A549 (cell line): ENCODE measurements at regions not wholly inside any gene's neighbourhood (a gene's known extent, or its start where the extent isn't known, plus 50 kb on each side); places are given as distances from the start of the nearest gene placed in this dataset.

Experiments
- ATAC-seq, 2 experiments: fragments of 200-7000 bp in 1 of 2; fragments of >200 bp in 1 of 2; cut with Nextera tagmentation in 1 of 2; cut with Tn5 transposase in 1 of 2; 3 replicates each; pipeline versions ENCODE4 v1.8.0 to v1.9.1; 2018 to 2020; ENCODE audit warnings: mild to moderate bottlenecking in 1 of 2, moderate library complexity in 1 of 2
- CTCF ChIA-PET: fragments of 300-600 bp; sonication (Branson Sonifier 250); formaldehyde crosslinking; extraction: SDS; loops from one replicate; lab custom pipeline; 2021; ENCODE audit warnings: antibody characterized with exemption, inconsistent platforms; lab: Yijun Ruan, JAX
- POLR2A ChIA-PET: fragments of 350-600 bp; formaldehyde crosslinking; extraction: SDS; loops from one replicate; lab custom pipeline; 2021; ENCODE audit warnings: antibody characterized with exemption, inconsistent platforms; lab: Yijun Ruan, JAX
- DNase-seq, 2 experiments: peaks; one replicate each; pipeline versions ENCODE4 v3.0.0 to v3.0.0-alpha.2; 2011 to 2016; ENCODE audit warnings: low read depth in 1 of 2, low spot score in 1 of 2
- FAIRE-seq: peaks from 2 replicates; lab custom pipeline; 2011; peaks lifted over from hg19 to GRCh38; lab: Jason Lieb, UNC
- H3K27ac ChIP-seq, 2 experiments: fragments of >200 bp; sonication (Bioruptor Twin); formaldehyde crosslinking; 3 replicates each; pipeline ENCODE4 v1.5.1; 2016 to 2017
- H3K4me1 ChIP-seq: fragments of >200 bp; sonication (Bioruptor Twin); formaldehyde crosslinking; 3 replicates; pipeline ENCODE4 v1.6.1; 2016
- H3K4me2 ChIP-seq: fragments of >200 bp; sonication (Bioruptor Twin); formaldehyde crosslinking; 3 replicates; pipeline ENCODE4 v1.6.1; 2016
- H3K4me3 ChIP-seq: fragments of >200 bp; sonication (Bioruptor Twin); formaldehyde crosslinking; 3 replicates; pipeline ENCODE4 v1.5.1; 2016
- H3K9me3 ChIP-seq: fragments of >200 bp; sonication (Bioruptor Twin); formaldehyde crosslinking; 3 replicates; pipeline ENCODE4 v1.6.1; 2016
- BCL3 ChIP-seq: fragments of >200 bp; sonication (Bioruptor Twin); formaldehyde crosslinking; IDR thresholded peaks from 3 replicates; pipeline ENCODE4 v1.6.1; 2016
- BHLHE40 ChIP-seq: IDR thresholded peaks from 2 replicates; pipeline ENCODE4 v1.6.1; 2012; ENCODE audit warnings: low read depth, low read length, inconsistent platforms
- CTCF ChIP-seq: fragments of >200 bp; sonication (Bioruptor Twin); formaldehyde crosslinking; IDR thresholded peaks from 3 replicates; pipeline ENCODE4 v1.5.1; 2016
- EHF ChIP-seq: fragments of 250-450 bp; sonication (Bioruptor Pico); IDR thresholded peaks from 2 replicates; pipeline ENCODE4 v1.5.0; 2020; ENCODE audit warnings: mild to moderate bottlenecking
- EHMT2 ChIP-seq: fragments of 200-600 bp; sonication (generic); IDR thresholded peaks from 2 replicates; pipeline ENCODE4 v1.6.1; 2016; ENCODE audit warnings: antibody characterized with exemption, low read depth, mild to moderate bottlenecking, moderate library complexity
- EP300 ChIP-seq, 2 experiments: fragments of >200 bp; sonication (Bioruptor Twin); formaldehyde crosslinking; IDR thresholded peaks; 2 replicates in 1 of 2; 3 replicates in 1 of 2; pipeline ENCODE4 v1.6.1; 2016 to 2017
- FOSB ChIP-seq: fragments of 250-450 bp; sonication (Bioruptor Pico); IDR thresholded peaks from 2 replicates; pipeline ENCODE4 v1.5.0; 2020; ENCODE audit warnings: mild to moderate bottlenecking, moderate library complexity
- FOSL2 ChIP-seq, 2 experiments: fragments of 450-650 bp in 1 of 2; fragments of >200 bp in 1 of 2; sonication (Bioruptor Twin) in 1 of 2; formaldehyde crosslinking; IDR thresholded peaks; 2 replicates each; pipeline versions ENCODE4 v1.5.0 to v1.6.1; 2016 to 2020; ENCODE audit warnings: mild to moderate bottlenecking in 1 of 2, moderate library complexity in 1 of 2
- HOXB13 ChIP-seq: fragments of 250-450 bp; sonication (Bioruptor Pico); IDR thresholded peaks from 2 replicates; pipeline ENCODE4 v1.5.0; 2020; ENCODE audit warnings: low read depth, mild to moderate bottlenecking, moderate library complexity
- HOXB5 ChIP-seq: fragments of 250-450 bp; sonication (Bioruptor Pico); IDR thresholded peaks from 2 replicates; pipeline ENCODE4 v1.5.0; 2020; ENCODE audit warnings: mild to moderate bottlenecking, moderate library complexity
- KDM1A ChIP-seq: fragments of 200-600 bp; sonication (generic); IDR thresholded peaks from 2 replicates; pipeline ENCODE4 v1.6.1; 2016; ENCODE audit warnings: low read depth, mild to moderate bottlenecking
- KDM5A ChIP-seq: fragments of 200-600 bp; sonication (generic); IDR thresholded peaks from 2 replicates; pipeline ENCODE4 v1.6.1; 2016; ENCODE audit warnings: antibody characterized with exemption, mild to moderate bottlenecking
- MAFK ChIP-seq: fragments of 450-650 bp; IDR thresholded peaks from 2 replicates; pipeline ENCODE4 v1.6.1; 2014; ENCODE audit not compliant: partially characterized antibody
- NPAS2 ChIP-seq: fragments of 250-450 bp; sonication (Bioruptor Pico); IDR thresholded peaks from 2 replicates; pipeline ENCODE4 v1.8.0; 2022; ENCODE audit warnings: mild to moderate bottlenecking, moderate library complexity, borderline replicate concordance
- PHF8 ChIP-seq: fragments of 200-600 bp; sonication (generic); IDR thresholded peaks from 2 replicates; pipeline ENCODE4 v1.6.1; 2016; ENCODE audit warnings: low read depth, mild to moderate bottlenecking, antibody characterized with exemption, moderate library complexity, borderline replicate concordance
- POLR2A ChIP-seq: IDR thresholded peaks from 2 replicates; pipeline ENCODE4 v1.6.1; 2012; ENCODE audit warnings: mild to moderate bottlenecking, low read length
- RAD21 ChIP-seq, 2 experiments: fragments of >200 bp in 1 of 2; sonication (Bioruptor Twin) in 1 of 2; formaldehyde crosslinking in 1 of 2; IDR thresholded peaks in 1 of 2; conservative IDR thresholded peaks in 1 of 2; 2 replicates in 1 of 2; 3 replicates in 1 of 2; pipeline ENCODE4 v1.6.1; 2012 to 2018; ENCODE audit warnings: inconsistent platforms in 1 of 2
- RARB ChIP-seq: fragments of 250-450 bp; sonication (Bioruptor Pico); IDR thresholded peaks from 2 replicates; pipeline ENCODE4 v1.8.0; 2021; ENCODE audit warnings: mild to moderate bottlenecking, moderate library complexity
- RFX5 ChIP-seq: fragments of 450-650 bp; IDR thresholded peaks from 2 replicates; pipeline ENCODE4 v1.7.1; 2014; ENCODE audit warnings: antibody characterized with exemption, mild to moderate bottlenecking, moderate library complexity
- RNF2 ChIP-seq: fragments of 200-600 bp; sonication (generic); IDR thresholded peaks from 2 replicates; pipeline ENCODE4 v1.6.1; 2016; ENCODE audit warnings: low read depth, mild to moderate bottlenecking, antibody characterized with exemption, moderate library complexity, borderline replicate concordance
- TFCP2L1 ChIP-seq: fragments of 250-450 bp; sonication (Bioruptor Pico); IDR thresholded peaks from 2 replicates; pipeline ENCODE4 v1.5.0; 2021; ENCODE audit warnings: mild to moderate bottlenecking
- USF2 ChIP-seq: fragments of 450-650 bp; IDR thresholded peaks from 2 replicates; pipeline ENCODE4 v1.6.1; 2014; ENCODE audit warnings: antibody characterized with exemption
- ZC3H11A ChIP-seq: fragments of 450-650 bp; IDR thresholded peaks from 2 replicates; pipeline ENCODE4 v1.6.1; 2014; ENCODE audit warnings: antibody characterized with exemption, mild to moderate bottlenecking
- ZFP36 ChIP-seq: fragments of 450-650 bp; IDR thresholded peaks from 2 replicates; pipeline ENCODE4 v1.6.1; 2014; ENCODE audit warnings: borderline replicate concordance; ENCODE audit not compliant: partially characterized antibody
- WGBS: methylation state at CpG from one replicate; pipeline ENCODE4 v1.1.6; 2017; ENCODE audit errors: missing lambda C conversion rate; 5-methylcytosine and 5-hydroxymethylcytosine counted together

GRCh38 chr11:112899235-112900006, 61.8 kb upstream of the NCAM1 start (continued):
- no peak for TF ChIP-seq HOXB13
- TF ChIP-seq ZC3H11A, result no peak
- no peak for TF ChIP-seq MAFK
- TF ChIP-seq, all 56 proteins: peak for 0

GRCh38 chr11:112901924-112902323, 59.3 kb upstream of the NCAM1 start:
- Histone ChIP-seq H3K9me3 (no peaks in the 10 kb centered on the region), H3K4me2 (no peak overlapping the region), H3K4me1 (no peaks in the 10 kb centered on the region), H3K27ac (no peak overlapping the region), H3K4me3 (no peak overlapping the region)
- TF ChIP-seq RAD21 (conservative IDR thresholded peaks at IDR 0.05 in 1 of 2, IDR thresholded peaks at IDR 0.05 in 1 of 2), result no peak
- TF ChIP-seq EHMT2, result no peak
- TF ChIP-seq FOSB, result no peak
- TF ChIP-seq MAFK, result peak; percentile 71
- TF ChIP-seq ZFP36, result no peak
- TF ChIP-seq BHLHE40, result no peak
- TF ChIP-seq TFCP2L1 (CRISPR knock-in tag), result no peak
- no peak for TF ChIP-seq NPAS2 (CRISPR knock-in tag)
- ATAC-seq (no peak), FAIRE-seq (no peak), DNase-seq (no peak)
- ChIA-PET CTCF (no interaction called here), POLR2A (no interaction called here)
- WGBS, result 4% methylated on average over 4 of the region's 4 CpGs

GRCh38 chr11:112902361-112903011, 58.7 kb upstream of the NCAM1 start:
- DNase-seq (no peak), ATAC-seq (no peak), FAIRE-seq (no peak)
- 2% methylated on average over 2 of the region's 2 CpGs for WGBS
- TF ChIP-seq FOSB, result no peak
- TF ChIP-seq FOSL2 (IDR thresholded peaks at IDR 0.05), result no peak
- TF ChIP-seq FOSL2 (CRISPR knock-in tag; IDR thresholded peaks at IDR 0.05), result no peak
- TF ChIP-seq RARB, result no peak
- TF ChIP-seq KDM1A, result no peak
- no peak for TF ChIP-seq POLR2A
- TF ChIP-seq PHF8, result no peak
- TF ChIP-seq EHF (CRISPR knock-in tag), result no peak
- no peak for TF ChIP-seq EP300 (IDR thresholded peaks at IDR 0.05)
- no peak for TF ChIP-seq RFX5
- TF ChIP-seq CTCF, result no peak
- no peak for TF ChIP-seq KDM5A
- TF ChIP-seq HOXB5 (CRISPR knock-in tag), result no peak
- TF ChIP-seq BCL3, result no peak
- TF ChIP-seq RNF2, result no peak
- no peak for TF ChIP-seq USF2
- ChIA-PET CTCF (no interaction called here), POLR2A (no interaction called here)
- H3K4me3 ChIP-seq, result no peak overlapping the region
- H3K4me1 ChIP-seq, result no peaks in the 10 kb centered on the region
- H3K4me2 ChIP-seq, result no peak overlapping the region
- H3K27ac ChIP-seq, result no peak overlapping the region
- no peaks in the 10 kb centered on the region for H3K9me3 ChIP-seq
